ENCODE measurements at regions not wholly inside any gene's neighbourhood (a gene's known extent, or its start where the extent isn't known, plus 50 kb on each side); places are given as distances from the start of the nearest gene placed in this dataset.

- TF ChIP-seq, protein P1, sequence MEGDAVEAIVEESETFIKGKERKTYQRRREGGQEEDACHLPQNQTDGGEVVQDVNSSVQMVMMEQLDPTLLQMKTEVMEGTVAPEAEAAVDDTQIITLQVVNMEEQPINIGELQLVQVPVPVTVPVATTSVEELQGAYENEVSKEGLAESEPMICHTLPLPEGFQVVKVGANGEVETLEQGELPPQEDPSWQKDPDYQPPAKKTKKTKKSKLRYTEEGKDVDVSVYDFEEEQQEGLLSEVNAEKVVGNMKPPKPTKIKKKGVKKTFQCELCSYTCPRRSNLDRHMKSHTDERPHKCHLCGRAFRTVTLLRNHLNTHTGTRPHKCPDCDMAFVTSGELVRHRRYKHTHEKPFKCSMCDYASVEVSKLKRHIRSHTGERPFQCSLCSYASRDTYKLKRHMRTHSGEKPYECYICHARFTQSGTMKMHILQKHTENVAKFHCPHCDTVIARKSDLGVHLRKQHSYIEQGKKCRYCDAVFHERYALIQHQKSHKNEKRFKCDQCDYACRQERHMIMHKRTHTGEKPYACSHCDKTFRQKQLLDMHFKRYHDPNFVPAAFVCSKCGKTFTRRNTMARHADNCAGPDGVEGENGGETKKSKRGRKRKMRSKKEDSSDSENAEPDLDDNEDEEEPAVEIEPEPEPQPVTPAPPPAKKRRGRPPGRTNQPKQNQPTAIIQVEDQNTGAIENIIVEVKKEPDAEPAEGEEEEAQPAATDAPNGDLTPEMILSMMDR (IDR thresholded peaks at IDR 0.05; ENCODE audit: poor library complexity), result no peak
- TF ChIP-seq EZH2phosphoT487 (IDR thresholded peaks at IDR 0.05; ENCODE audit: low read depth, severe bottlenecking, unreplicated experiment), result no peak
Observed at GRCh38 chr13:53260594-53260993, 232.0 kb downstream of the OLFM4 start.
